ENCODE measurements at regions not wholly inside any gene's neighbourhood (a gene's known extent, or its start where the extent isn't known, plus 50 kb on each side); places are given as distances from the start of the nearest gene placed in this dataset.

DNA sequence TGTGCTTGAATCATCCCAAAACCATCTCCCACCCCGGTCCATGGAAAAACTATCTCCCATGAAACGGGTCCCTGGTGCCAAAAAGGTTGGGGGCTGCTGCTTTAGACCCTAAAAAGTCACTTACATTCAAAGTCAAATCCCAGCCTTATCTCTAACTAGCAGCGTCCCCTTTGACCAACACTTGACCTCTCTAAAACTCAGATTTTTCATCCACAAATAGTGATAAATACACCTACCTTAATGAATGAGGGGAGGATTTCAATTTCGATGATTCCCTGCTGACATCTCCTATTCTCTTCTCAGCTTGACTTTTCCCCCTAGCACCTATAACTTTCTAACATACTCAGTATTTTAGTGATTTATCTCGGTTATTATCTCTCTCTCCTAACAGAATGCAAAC is 137.3 kb downstream of the BTG1 start:
- TF ChIP-seq, protein P1, sequence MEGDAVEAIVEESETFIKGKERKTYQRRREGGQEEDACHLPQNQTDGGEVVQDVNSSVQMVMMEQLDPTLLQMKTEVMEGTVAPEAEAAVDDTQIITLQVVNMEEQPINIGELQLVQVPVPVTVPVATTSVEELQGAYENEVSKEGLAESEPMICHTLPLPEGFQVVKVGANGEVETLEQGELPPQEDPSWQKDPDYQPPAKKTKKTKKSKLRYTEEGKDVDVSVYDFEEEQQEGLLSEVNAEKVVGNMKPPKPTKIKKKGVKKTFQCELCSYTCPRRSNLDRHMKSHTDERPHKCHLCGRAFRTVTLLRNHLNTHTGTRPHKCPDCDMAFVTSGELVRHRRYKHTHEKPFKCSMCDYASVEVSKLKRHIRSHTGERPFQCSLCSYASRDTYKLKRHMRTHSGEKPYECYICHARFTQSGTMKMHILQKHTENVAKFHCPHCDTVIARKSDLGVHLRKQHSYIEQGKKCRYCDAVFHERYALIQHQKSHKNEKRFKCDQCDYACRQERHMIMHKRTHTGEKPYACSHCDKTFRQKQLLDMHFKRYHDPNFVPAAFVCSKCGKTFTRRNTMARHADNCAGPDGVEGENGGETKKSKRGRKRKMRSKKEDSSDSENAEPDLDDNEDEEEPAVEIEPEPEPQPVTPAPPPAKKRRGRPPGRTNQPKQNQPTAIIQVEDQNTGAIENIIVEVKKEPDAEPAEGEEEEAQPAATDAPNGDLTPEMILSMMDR (IDR thresholded peaks at IDR 0.05; ENCODE audit: low read length): no peak
- no peak for TF ChIP-seq EZH2 (IDR thresholded peaks at IDR 0.05; ENCODE audit: borderline replicate concordance, low read length)
